HG03565 (cell line): ENCODE measurements at regions not wholly inside any gene's neighbourhood (a gene's known extent, or its start where the extent isn't known, plus 50 kb on each side); places are given as distances from the start of the nearest gene placed in this dataset.
"Not testable (repeated sequence)": the region's sequence is repeated elsewhere in the genome, so short reads cannot be mapped to it uniquely, and the experiment has no call there.

Experiments
- ATAC-seq: cut with Tn5 transposase; IDR thresholded peaks from one replicate; pipeline ENCODE4 v1.9.1; 2021; ENCODE audit warnings: mild to moderate bottlenecking, moderate library complexity; ENCODE audit not compliant: unreplicated experiment

DNA sequence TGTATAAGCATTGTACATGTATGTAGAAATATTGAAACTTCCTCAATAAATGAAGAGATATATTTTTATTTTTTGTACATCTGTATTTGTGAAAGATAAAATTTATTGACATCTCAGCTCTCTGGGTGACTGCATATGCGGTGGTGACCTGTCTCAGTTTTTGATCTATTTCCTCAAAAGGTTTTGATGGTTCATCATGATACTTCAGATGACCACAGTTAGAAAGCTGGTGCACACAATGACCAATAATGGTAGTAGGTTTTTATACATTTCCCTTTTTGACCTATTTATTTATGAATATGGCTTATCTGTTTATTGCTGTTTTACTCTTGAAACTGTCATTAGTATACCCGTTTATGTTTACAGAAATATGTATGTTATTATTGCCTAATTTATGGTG is 549.6 kb upstream of the CHD1 start:
- ATAC-seq = peak; percentile 91

DNA sequence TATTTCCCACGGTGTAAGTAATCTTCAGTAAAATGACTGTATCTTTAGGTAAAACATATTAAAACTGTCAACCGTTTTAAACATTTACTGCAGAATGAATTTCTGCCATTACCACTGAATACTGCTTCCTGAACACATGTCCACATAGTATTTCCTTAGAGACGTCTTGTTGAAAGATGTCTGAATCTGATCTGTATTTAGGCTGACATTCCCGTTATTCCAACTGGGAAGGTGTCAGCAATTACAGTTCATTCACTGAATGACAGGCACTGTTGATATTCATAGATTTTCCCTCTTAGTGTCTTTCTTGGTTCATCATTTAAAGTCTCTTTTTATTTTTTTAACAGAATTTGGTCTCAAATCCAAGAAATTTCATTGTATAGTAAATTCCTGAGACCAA is 544.5 kb upstream of the CHD1 start:
- not testable (repeated sequence) for ATAC-seq

DNA sequence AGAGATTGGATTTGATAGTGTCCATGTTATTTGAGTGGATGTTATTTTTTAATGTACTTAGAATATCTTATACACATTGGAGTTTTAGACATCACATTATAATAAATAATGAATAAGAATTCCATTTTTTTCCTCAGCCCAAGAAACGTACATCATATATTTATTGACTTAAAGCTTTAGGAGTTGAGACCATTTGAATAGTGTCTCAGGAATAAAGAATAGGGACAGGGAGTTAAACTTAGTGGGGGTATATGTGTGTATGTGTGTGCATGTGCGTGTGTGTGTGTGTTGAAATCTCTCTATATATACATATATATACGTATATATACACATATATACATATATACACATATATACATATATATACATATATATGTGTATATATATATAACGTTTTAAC is 542.9 kb upstream of the CHD1 start:
- not testable (repeated sequence) for ATAC-seq

DNA sequence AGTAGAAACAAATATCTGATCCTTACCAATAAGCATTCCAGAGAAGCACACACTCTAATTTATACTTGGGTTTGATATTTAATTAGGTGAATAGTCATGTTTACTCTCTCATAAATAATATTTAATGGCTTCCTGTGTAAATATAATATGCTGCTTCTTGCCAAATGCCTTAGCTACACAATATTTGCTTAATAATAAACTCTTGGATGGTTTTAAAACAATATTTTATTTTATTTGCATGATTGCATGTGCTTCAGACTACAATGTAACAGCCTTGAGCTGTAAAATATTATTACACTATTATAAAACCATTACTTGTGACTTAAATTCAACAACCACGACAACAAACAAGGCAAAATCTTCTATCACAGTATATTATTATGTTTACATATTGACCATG is 542.4 kb upstream of the CHD1 start:
- ATAC-seq = not testable (repeated sequence)

DNA sequence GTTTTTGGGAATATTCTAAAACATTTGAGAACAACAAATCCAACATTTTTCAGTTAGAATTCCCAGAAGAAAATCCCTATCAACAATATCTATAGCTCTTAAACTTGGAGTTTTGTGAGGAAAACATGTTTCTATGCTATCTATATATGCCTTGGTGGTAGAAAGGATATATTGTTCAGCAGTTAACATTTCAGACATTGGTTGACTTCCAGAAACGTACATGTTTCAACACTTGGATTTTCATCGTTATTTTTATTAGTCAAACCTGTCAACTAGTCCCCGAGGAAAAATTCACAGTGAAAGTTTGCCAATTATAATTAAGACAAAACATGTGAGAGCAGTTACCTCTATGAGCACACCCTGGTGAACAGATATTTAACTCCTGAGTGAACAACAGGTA is 541.8 kb upstream of the CHD1 start:
- ATAC-seq = not testable (repeated sequence)

DNA sequence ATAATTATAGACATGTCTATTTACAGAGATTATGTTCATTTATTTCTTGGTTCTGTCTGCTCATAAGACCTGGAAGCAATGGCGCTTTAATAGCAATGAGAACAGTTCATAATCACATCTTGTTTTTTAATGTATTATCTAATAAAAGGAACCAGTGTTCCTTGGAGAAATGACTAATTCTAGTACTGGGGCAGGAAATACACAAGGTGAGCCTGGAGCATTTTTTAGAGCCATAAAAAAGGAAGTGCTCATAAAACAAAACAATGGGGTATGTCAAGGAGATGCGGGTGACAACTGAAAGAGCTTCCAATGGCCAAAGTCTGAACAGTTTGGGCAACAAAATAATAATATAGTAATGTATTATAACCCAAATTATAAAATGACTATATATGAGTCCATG is 531.9 kb upstream of the CHD1 start:
- ATAC-seq = no peak

DNA sequence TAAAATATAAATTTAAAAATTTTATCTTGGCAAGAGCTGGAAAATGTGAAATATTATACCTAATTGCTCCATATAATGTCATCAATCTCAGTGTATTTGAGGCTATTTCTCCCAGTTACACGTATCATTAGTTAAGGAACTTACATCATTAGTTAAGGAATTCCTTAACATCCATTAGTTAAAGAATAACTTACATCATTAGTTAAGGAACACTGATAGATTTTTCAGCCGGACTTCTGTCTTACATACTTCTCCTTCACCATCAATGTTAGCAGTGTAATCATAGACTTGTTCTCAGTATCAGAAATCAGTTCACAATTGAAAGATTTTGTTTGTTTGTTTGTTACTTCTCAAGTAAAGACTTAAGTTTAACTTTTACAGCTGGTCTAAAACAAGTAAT is 524.4 kb upstream of the CHD1 start:
- ATAC-seq = no peak

DNA sequence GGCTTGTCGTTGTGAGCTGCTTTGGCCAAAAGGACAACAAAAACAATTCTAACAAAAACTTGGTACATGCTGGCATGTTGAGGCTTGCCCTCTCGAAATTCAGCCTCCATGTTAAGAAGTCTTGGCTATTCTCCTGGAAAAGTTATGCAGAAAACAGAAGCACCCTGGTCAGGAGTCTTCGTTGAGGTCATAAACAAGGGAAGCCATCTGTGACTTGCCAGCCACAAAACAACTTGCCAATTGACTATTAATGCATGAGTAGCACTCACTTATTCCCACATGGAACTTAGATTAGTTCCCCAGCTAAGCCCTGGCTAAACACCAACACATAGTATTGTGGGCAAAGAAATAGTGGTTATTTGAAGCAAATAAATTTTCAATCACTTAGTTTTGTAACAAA is 521.0 kb upstream of the CHD1 start:
- no peak for ATAC-seq

DNA sequence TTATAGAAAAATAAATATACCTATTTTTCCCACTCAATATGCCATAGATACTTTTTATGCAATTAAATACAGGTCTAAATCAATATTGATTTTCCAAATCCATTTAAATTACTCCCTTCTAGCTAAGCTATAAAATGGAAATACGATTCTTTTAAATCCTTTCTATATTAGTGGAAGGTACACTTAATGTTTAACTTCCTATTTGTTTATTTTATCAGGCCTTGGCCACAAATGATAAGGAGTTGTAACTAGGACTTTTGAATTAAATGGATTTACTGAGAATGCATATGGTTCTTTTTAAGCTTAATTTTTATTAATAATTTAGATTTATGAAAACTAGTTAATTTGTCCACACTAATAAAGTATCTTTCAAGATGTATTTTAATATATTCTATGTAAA is 517.0 kb upstream of the CHD1 start:
- ATAC-seq = no peak

DNA sequence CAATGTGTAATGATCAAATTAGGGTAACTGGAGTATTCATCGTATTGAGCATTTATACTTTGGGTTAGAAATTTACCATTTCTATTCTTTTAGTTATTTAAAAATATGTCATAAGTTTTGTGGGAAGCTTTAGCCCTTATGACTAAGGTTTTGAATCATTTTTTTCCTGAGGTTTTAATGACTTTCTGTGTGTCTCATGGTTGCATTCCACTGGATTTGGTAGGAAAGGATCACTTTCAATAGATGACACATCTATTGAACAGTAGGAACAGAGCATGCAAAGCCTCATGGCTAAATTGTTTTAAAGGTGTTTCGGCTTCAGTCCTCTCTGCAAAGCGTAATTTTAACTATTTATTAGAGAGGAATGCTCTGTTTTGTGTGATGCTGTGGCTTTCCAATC is 512.4 kb upstream of the CHD1 start:
- ATAC-seq = no peak

DNA sequence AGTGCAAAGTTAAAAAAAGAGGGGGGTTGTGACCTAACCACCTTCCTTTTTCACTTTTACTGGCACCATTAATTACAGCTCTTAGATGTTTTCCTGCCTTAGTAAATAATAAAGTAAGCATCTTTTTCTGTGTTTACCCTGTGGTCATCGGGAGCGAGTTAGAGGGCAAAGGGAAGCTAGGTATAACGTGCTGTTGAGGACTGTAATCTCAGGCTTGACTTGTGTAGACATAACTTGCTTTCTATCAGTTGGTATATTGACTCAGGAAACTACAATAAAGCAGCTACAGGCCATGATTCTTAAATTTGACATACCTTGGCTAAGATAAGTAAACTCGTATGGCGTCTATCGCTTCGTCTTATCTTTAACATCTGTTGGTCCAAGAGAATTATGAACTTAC is 509.8 kb upstream of the CHD1 start:
- no peak for ATAC-seq

DNA sequence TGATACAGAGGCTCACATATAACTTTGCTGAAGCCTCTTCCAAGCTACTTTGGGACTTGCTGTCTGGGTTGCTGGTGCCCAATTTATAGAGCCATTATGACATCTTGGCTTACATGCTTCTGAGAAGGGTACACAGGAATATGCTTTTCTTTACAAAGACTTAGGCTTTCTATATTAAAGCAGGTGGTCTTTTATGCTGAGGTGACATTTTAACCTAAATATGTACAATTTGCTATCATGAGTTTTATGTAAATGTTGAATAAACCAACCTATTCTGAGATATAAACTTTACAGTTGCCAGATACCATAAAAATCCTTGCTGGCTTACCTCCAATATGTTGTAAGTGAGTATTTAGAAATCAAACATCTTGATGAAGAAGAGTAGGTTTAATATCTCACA is 509.2 kb upstream of the CHD1 start:
- ATAC-seq = no peak

DNA sequence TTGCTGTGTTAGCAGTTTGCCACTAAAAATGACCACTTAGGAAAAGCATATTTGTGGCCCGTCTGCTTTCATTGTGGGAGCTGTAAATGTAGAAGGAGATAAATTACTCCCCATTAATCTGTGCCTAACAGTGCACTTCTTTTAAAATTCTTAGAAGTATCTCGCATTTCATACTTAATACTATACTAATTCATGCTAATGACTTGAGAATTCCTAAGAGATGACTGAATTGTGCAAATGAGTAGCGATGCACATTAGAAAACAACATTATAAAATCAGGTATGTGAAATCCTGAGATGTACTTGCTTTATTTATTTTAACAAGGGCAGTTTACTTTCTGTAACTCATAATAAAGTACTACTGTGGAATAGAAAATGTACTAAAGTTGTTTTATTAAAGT is 494.6 kb upstream of the CHD1 start:
- not testable (repeated sequence) for ATAC-seq

DNA sequence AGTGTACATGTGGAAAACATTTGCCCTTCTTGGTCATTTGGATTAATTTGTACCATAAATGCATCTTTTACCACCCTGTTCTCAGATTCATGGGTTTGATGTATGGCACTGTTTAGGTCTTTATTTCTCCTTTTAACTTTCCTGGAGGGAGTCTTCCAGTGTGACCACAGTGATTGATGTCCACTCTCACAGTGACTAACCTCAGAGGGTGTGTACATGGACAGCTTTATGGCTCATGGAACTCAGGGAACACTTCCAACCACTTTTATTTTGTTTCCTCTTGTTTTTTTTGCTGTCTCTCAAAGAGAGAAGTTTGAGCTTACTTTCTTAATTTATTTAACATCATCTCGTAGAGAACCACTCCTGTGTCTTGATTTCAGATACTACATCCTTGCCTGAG is 489.8 kb upstream of the CHD1 start:
- ATAC-seq = not testable (repeated sequence)

DNA sequence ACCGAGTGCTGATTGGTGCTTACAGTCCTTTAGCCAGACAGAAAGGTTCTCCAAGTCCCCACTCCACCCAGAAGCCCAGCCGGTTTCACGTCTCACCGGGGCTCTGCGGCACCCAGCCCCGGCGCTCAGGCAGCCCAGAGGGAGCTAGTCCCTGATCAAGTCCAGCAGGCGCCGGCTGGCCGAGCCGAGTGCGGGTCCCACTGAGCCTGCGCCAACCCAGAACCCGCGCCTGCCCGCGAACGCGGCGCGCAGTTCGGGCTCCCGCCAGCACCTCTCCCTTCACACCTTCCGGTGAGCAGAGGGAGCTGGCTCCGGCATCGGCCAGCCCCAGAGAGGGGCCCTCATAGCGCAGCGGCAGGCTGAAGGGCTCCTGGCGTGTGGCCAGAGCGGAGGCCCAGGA is 481.6 kb upstream of the CHD1 start:
- ATAC-seq = not testable (repeated sequence)

DNA sequence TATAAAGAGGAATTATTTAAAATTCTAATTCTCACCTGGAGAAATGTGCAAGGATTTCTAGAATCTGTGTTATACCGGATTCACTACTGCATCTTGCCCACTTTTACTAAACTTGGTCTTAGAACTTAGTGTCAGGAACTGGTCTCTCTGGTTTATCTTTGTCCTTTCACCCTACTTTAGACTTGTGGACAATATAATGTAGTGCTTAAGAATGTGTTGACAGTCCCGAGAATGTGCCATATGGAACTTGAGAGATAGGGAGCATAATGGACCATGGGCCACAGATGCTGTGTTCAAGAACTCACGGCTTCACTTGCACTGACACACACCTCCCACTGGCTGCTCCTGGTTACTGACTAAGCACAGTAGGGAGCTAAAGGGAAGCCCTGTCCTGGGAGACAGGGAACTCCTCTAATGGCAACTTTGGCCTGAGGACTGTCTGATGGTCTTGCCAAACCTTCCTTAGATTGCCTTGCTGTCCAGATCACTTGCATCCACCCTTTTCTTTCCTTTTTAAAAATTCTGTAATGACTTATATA is 476.0 kb upstream of the CHD1 start:
- ATAC-seq = not testable (repeated sequence)

DNA sequence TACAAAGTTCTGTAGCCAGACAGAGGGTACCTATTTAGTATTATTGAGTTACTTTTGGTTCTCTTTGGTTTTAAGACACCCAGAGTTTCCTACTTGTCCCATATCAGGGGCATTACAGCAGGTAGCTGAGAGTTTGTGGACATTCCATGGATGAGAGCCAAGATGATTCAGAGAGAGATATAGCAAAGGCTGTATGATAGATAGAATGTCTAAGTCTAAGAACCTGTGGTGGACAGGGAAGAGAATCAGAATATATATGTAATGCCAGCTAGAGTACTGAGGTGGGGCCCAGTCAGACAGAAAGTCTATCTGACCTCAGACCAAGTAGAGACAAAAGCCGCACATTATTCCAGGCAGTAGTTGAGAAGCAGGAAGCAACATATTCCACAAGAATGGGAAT is 471.8 kb upstream of the CHD1 start:
- ATAC-seq = not testable (repeated sequence)

DNA sequence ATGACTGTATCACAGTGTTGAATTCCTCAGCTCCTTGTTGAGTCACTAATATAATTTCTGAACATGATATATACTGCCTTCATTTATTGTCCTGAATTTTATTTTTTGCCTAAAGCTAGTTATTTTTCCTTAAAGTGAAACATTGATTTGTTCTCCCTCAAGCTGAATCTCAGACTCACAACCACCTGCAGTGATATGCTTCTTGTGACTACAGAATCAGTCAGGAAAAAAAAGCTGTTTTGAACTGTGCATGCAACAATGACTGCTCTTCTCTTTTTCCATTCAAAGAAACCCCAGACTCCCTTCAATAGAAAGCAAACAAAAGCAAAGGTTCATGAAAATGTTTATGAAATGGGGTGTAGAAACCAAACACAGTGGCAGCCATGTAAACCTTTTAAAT is 470.2 kb upstream of the CHD1 start:
- ATAC-seq = no peak

DNA sequence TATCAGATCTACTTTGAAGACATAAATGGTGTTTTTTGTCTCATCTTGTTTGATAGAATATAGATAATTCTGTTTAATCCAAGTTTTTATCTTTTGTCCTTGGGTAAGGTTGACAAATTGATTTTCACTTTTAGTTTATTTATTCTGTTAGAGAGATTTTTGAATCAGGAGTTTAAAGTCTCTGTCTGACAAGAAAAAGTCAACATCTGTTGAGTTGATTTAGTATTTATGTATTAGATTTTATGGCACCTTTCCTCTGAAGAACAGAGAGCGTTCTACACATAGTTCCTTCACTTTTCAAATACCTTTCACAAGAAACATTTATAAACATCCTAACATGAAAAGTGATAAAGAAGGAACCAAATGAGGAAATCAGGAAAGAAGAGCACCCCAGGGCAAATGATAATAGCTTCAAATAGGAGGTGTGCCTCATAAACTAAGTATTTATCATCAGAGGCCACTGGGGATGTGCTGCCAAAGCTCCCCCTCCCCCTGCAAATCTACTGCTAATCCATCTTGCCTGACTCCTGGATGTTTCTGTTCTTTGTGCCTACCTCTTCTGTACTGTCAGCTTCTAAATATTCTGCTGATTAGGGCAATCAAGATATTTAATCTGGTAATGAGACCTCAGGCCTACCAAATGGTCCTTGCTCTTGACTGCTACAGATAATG is 457.7 kb upstream of the CHD1 start:
- no peak for ATAC-seq

DNA sequence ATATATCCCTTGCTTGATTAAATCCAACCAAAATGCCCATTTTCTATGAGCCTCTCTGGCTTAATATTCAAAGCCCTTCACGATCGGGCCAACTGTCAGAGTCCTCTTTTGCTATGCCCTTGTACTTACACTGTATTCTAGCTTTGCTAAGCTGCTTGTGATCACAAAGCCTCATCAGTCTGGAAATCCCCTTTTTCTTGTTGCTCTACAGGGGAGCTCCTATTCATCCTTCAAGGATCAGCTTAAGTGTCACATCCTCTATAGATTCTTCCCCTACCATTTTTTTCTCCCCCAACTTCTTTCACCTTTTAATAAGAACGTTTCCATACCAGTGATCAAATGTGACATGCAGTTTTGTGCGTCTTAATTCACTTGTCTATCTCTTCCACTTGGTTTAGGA is 450.4 kb upstream of the CHD1 start:
- peak; percentile 45 for ATAC-seq

DNA sequence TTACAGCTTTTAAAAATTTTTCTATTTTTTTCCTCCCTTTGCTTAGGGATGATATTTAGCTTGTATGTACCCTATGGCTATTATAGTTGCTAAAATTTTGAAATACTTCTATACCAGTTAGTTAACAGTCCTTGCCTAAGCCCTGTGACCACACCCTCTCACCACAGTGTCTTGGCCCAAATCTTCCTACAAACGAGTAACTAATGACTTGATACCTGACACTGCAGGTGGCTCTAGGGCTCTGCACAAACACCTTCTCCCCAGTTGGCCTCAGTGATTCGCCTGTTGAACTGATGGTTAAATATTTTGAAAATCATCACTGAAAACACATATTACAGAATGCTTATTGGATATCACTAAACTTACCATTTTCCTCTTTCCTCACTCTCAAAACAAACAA is 449.6 kb upstream of the CHD1 start:
- ATAC-seq = no peak

DNA sequence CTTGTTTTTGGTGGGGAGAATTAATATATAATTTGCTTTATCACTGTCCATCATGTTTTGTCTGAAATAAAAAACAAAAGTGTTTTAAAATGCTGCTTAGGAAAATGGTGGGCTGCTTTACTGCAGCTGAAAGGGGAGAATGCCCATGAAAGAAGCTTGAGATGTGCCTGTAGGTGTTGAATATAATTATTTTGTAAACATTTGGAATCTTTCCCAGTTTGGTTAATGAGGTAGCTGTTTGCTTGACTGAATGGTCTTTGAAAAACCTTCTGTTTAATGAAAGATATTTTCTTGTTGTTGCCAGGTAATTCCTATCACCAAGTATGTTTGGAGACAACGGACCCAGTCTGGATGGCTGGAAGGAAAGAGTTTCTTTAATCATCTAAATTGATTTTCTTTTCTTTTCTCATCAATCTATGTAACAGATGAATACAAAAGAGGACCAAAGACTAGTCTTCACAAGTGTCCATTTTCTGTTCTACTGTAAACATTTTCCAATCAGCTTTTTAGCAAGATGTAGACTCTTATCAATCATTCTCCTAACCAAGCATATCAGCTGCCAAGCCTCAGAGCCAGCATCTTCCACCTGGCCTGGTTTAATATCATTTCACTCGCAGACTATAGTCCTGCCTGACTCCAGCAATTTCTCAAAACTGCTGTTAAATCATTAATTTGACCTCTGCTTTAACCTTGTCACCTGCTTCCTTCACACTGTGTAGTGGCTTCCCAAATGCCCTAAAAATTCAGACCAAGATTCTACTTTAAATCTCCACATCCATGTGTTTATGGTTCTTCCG is 441.2 kb upstream of the CHD1 start:
- ATAC-seq = no peak
